ENCODE measurements at regions not wholly inside any gene's neighbourhood (a gene's known extent, or its start where the extent isn't known, plus 50 kb on each side); places are given as distances from the start of the nearest gene placed in this dataset.

DNA sequence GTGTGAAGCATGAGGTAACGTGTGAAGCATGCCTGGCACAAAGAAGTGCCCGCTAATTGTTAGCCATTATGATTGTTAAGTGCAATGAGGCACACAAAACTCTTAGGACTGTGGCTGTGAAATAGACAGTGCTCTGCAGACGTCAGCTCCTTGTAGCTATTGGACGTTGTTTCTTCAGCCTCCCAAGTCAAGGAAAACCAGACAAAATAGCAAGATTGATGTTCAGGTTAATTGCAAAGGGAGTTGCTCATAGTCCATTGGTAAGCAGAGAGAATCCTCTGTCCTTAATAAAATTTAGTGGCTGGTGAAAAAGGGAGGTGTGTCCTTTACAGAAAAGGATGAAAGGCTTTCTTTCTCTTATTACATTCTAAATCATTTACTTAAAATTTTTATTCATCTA is 54.6 kb upstream of the MBP start:
- H3K36me3 Mint-ChIP-seq (ENCODE audit: low read depth), result peaks cover 2% of the 10 kb centered on the region
- peaks cover 11% of the 10 kb centered on the region for H3K9me3 Mint-ChIP-seq
- no peak overlapping the region for H3K4me3 Mint-ChIP-seq
- intact Hi-C loops (cut with micrococcal nuclease), result no loop called here
- no peak overlapping the region for H3K27ac Mint-ChIP-seq
- no peak for DNase-seq
- peaks cover 20% of the 10 kb centered on the region for H3K27me3 Mint-ChIP-seq
- no peaks in the 10 kb centered on the region for H3K4me1 Mint-ChIP-seq

DNA sequence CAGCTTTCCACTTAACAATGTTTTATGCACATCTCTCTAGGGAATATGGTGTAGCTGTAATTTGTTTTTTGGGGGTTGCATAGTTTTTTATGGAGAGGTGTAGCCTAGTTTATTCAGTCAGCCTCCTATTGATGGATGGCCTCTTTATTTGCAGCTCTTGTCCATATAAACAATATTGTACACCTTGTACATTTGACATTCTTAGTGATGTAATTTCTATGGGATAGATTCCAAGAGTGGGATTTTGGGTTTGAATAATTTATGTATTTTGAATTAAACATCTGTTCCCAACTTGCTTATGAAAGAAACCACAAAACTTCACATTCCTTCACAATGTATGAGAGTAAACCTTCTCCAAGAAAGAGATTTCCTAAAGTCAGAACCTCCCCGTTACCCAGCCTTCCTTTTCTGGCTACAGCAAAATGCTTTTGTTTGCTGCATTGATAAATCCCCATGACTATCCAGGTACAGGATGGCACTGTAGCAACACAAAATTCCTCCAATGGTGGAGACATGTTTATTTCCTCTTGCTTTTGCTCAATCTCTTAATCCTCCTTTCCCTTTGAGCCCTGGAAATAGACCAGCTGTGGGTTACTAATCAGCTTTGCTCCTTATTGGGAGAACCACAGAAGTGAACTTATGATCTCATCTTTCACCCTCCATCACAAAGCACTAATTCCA is 58.4 kb upstream of the GALR1 start:
- H3K27ac Mint-ChIP-seq, result no peak overlapping the region
- H3K4me3 Mint-ChIP-seq, result no peak overlapping the region
- H3K9me3 Mint-ChIP-seq, result peaks cover 26% of the 10 kb centered on the region
- intact Hi-C loops (cut with micrococcal nuclease), result no loop called here
- H3K4me1 Mint-ChIP-seq, result no peaks in the 10 kb centered on the region
- H3K36me3 Mint-ChIP-seq (ENCODE audit: low read depth), result no peaks in the 10 kb centered on the region
- peaks cover 32% of the 10 kb centered on the region for H3K27me3 Mint-ChIP-seq
- DNase-seq, result no peak

DNA sequence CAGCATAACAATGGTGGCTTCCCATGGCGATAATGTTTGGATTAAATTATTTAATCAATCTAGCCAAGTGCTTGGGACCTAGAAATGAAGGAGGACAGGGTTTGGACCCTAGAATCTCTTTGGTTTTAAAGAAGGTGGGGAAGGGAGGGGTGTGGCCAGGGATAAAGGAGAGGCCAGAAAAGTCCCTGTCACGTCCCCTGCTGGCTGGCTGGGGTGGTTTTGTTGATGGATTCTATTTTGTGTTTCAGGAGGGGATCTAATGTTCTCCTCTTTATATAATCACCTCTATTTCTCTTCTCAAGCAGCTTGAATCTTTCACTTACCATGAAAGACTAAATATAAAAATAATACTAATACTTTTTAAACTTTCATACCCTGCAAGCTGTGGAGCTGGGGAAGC is 52.6 kb upstream of the GALR1 start:
- Mint-ChIP-seq H3K4me1 (peaks cover 7% of the 10 kb centered on the region), H3K36me3 (ENCODE audit: low read depth) (no peaks in the 10 kb centered on the region), H3K9me3 (peaks cover 18% of the 10 kb centered on the region), H3K27me3 (peaks cover 22% of the 10 kb centered on the region), H3K27ac (no peak overlapping the region), H3K4me3 (no peak overlapping the region)
- DNase-seq, result no peak
- intact Hi-C loops (cut with micrococcal nuclease), result no loop called here

DNA sequence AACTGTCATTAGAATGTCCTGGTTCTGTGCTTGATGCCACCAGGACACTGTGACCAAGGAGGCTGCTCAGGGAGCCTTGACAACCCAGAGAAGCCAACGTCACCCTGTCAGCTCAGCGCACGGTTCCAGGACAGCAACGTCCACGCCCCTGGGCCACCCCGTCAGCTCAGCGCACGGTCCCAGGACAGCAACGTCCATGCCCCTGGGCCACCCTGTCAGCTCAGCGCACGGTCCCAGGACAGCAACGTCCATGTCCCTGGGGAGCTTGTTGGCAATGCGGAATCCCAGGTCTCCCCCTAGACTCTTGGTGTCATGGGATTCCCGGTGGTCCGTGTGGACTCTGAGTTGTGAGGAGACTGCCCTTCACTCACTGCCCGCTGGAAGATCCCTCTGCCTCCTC is 51.0 kb upstream of the GALR1 start:
- intact Hi-C loops (cut with micrococcal nuclease), result no loop called here
- H3K4me1 Mint-ChIP-seq, result peaks cover 7% of the 10 kb centered on the region

DNA sequence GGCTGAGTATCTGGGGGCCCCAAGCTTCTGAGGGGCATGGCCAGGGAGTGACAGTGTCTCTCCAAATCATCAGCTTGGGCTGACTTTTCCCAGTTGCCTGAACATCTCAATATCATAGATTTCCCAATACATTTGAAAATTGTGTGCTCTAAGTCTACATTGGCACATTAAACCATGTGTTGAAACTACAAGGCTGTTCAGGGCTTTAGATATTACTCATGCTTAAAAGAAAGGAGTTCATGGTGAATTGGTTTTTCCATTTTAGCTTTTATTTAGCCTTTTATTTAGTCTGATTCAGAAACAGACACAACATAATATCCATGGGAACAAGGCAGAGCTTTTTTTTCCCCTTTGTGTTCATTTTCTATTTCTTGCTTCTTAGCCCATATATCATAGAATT is 49.9 kb upstream of the GALR1 start:
- H3K27ac Mint-ChIP-seq, result peak overlapping the region; percentile 48
- intact Hi-C loops (cut with micrococcal nuclease), result no loop called here
- no peaks in the 10 kb centered on the region for H3K36me3 Mint-ChIP-seq (ENCODE audit: low read depth)
- no peak for DNase-seq
- peaks cover 8% of the 10 kb centered on the region for H3K9me3 Mint-ChIP-seq
- H3K27me3 Mint-ChIP-seq, result peaks cover 15% of the 10 kb centered on the region
- H3K4me3 Mint-ChIP-seq, result no peak overlapping the region
- peaks cover 7% of the 10 kb centered on the region for H3K4me1 Mint-ChIP-seq

More for the DNA sequence above, 51.0 kb upstream of the GALR1 start:
- Mint-ChIP-seq H3K9me3 (peaks cover 18% of the 10 kb centered on the region), H3K27me3 (peaks cover 18% of the 10 kb centered on the region), H3K27ac (no peak overlapping the region), H3K4me3 (no peak overlapping the region), H3K36me3 (ENCODE audit: low read depth) (no peaks in the 10 kb centered on the region)
- no peak for DNase-seq
